DND-41 (cell line): ENCODE measurements at regions not wholly inside any gene's neighbourhood (a gene's known extent, or its start where the extent isn't known, plus 50 kb on each side); places are given as distances from the start of the nearest gene placed in this dataset.
"Not testable (repeated sequence)": the region's sequence is repeated elsewhere in the genome, so short reads cannot be mapped to it uniquely, and the experiment has no call there.

Experiments used
- EZH2 ChIP-seq: IDR thresholded peaks from 3 replicates; pipeline ENCODE4 v1.6.1; 2012; ENCODE audit warnings: borderline replicate concordance, low read depth, mild to moderate bottlenecking, moderate library complexity, low read length, inconsistent platforms; ENCODE audit not compliant: severe bottlenecking
- TF ChIP-seq, protein P1 (sequence below): IDR thresholded peaks from 2 replicates; pipeline ENCODE4 v1.5.1; 2012; ENCODE audit warnings: borderline replicate concordance, low read length, moderate library complexity, mild to moderate bottlenecking; ENCODE audit not compliant: poor library complexity, severe bottlenecking; ENCODE audit errors: extremely low read depth

DNA sequence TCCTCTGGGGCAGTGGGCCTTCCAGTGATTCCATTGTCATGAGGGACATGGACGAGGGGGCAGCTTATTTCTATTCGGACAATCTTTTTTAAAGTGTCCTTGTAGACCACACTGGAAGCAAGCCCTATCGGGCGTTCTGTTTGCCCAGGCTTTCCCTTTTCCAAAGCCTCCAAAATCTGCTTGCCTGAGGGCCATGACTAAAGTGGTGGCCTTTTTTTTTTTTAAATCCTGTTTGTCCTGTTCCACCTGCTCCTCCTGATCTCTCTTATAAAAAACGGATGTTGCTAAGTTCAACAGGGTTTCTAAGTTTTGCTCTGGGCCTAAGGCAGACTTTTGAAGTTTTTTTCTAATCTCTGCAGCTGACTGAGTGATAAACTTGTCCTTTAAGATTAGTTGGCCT, 1380.1 kb downstream of the SI start:
- TF ChIP-seq, protein P1, sequence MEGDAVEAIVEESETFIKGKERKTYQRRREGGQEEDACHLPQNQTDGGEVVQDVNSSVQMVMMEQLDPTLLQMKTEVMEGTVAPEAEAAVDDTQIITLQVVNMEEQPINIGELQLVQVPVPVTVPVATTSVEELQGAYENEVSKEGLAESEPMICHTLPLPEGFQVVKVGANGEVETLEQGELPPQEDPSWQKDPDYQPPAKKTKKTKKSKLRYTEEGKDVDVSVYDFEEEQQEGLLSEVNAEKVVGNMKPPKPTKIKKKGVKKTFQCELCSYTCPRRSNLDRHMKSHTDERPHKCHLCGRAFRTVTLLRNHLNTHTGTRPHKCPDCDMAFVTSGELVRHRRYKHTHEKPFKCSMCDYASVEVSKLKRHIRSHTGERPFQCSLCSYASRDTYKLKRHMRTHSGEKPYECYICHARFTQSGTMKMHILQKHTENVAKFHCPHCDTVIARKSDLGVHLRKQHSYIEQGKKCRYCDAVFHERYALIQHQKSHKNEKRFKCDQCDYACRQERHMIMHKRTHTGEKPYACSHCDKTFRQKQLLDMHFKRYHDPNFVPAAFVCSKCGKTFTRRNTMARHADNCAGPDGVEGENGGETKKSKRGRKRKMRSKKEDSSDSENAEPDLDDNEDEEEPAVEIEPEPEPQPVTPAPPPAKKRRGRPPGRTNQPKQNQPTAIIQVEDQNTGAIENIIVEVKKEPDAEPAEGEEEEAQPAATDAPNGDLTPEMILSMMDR = not testable (repeated sequence)
- TF ChIP-seq EZH2 = not testable (repeated sequence)
